ENCODE measurements at regions not wholly inside any gene's neighbourhood (a gene's known extent, or its start where the extent isn't known, plus 50 kb on each side); places are given as distances from the start of the nearest gene placed in this dataset.
"Not testable (repeated sequence)": the region's sequence is repeated elsewhere in the genome, so short reads cannot be mapped to it uniquely, and the experiment has no call there.

GRCh38 chr15:62250978-62251377, 85.9 kb upstream of the C2CD4B start:
- no peak for DNase-seq (ENCODE audit: low read depth in 2 of 2)
- Histone ChIP-seq H3K4me3 (replicated peaks in 1 of 4; ENCODE audit: control extremely low read depth in 1 of 4, insufficient read depth in 1 of 4, low read depth in 3 of 4, low read length in 4 of 4) (no peak overlapping the region), H2AFZ (ENCODE audit: low read length) (no peak overlapping the region), H3K36me3 (ENCODE audit: control insufficient read depth, insufficient read depth, low read length) (no peaks in the 10 kb centered on the region), H4K20me1 (ENCODE audit: control insufficient read depth, extremely low read depth, insufficient read depth, low read length) (no peaks in the 10 kb centered on the region), H3K27me3 (ENCODE audit: control insufficient read depth, insufficient read depth, low read length) (no peaks in the 10 kb centered on the region), H3K4me1 (ENCODE audit: control insufficient read depth, extremely low read depth, insufficient read depth, low read length) (no peaks in the 10 kb centered on the region), H3K4me2 (ENCODE audit: extremely low read depth, insufficient read depth, low read length) (no peak overlapping the region), H3K79me2 (ENCODE audit: control insufficient read depth, insufficient read depth, low read length) (no peaks in the 10 kb centered on the region), H3K9me3 (ENCODE audit: control insufficient read depth, insufficient read depth, low read depth, low read length) (no peaks in the 10 kb centered on the region), H3K27ac (ENCODE audit: insufficient read depth, low read length) (no peak overlapping the region), H3K9ac (ENCODE audit: insufficient read depth, low read length) (no peak overlapping the region)
- TF ChIP-seq EZH2 (IDR thresholded peaks at IDR 0.05; ENCODE audit: low read length, missing control alignments), result no peak
- TF ChIP-seq CTCF (conservative IDR thresholded peaks at IDR 0.05 in 1 of 2, IDR thresholded peaks at IDR 0.05 in 1 of 2; ENCODE audit: low read depth in 1 of 2, low read length in 2 of 2), result no peak

DNA sequence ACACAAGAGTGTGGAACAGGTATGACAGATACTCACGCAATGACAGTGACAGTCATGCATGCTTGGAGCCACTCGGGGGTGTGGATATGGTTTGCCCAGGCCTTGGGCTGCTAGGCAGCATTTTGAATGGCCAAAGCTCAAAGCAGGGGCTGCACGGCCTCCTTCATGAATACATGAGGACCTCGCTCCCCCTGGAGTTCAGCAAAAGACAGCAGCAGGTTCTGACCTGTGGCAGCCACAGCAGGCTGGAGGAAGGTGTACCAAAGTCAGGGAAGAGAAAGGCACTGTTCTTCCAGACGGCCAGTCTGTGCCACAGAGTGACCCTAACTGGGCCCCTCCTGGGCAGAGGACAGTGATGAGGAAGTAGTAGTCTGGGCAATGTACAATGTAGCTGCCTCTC, 88.2 kb upstream of the C2CD4B start:
- no peaks in the 10 kb centered on the region for H3K27me3 ChIP-seq (ENCODE audit: control insufficient read depth, insufficient read depth, low read length)
- no peak for DNase-seq (ENCODE audit: low read depth in 2 of 2)
- H3K4me1 ChIP-seq (ENCODE audit: control insufficient read depth, extremely low read depth, insufficient read depth, low read length), result no peaks in the 10 kb centered on the region
- no peaks in the 10 kb centered on the region for H3K36me3 ChIP-seq (ENCODE audit: control insufficient read depth, insufficient read depth, low read length)
- no peak for TF ChIP-seq CTCF (conservative IDR thresholded peaks at IDR 0.05 in 1 of 2, IDR thresholded peaks at IDR 0.05 in 1 of 2; ENCODE audit: low read depth in 1 of 2, low read length in 2 of 2)
- TF ChIP-seq EZH2 (IDR thresholded peaks at IDR 0.05; ENCODE audit: low read length, missing control alignments), result no peak
- H3K9me3 ChIP-seq (ENCODE audit: control insufficient read depth, insufficient read depth, low read depth, low read length), result no peaks in the 10 kb centered on the region
- no peak overlapping the region for H3K4me2 ChIP-seq (ENCODE audit: extremely low read depth, insufficient read depth, low read length)
- no peaks in the 10 kb centered on the region for H4K20me1 ChIP-seq (ENCODE audit: control insufficient read depth, extremely low read depth, insufficient read depth, low read length)
- no peak overlapping the region for H3K9ac ChIP-seq (ENCODE audit: insufficient read depth, low read length)
- H2AFZ ChIP-seq (ENCODE audit: low read length), result no peak overlapping the region
- no peak overlapping the region for H3K4me3 ChIP-seq (replicated peaks in 1 of 4; ENCODE audit: control extremely low read depth in 1 of 4, insufficient read depth in 1 of 4, low read depth in 3 of 4, low read length in 4 of 4)
- H3K27ac ChIP-seq (ENCODE audit: insufficient read depth, low read length), result no peak overlapping the region
- no peaks in the 10 kb centered on the region for H3K79me2 ChIP-seq (ENCODE audit: control insufficient read depth, insufficient read depth, low read length)

- Histone ChIP-seq H3K4me2 (ENCODE audit: extremely low read depth, insufficient read depth, low read length) (no peak overlapping the region), H3K9me3 (ENCODE audit: control insufficient read depth, insufficient read depth, low read depth, low read length) (no peaks in the 10 kb centered on the region), H2AFZ (ENCODE audit: low read length) (no peak overlapping the region), H3K27me3 (ENCODE audit: control insufficient read depth, insufficient read depth, low read length) (no peaks in the 10 kb centered on the region), H4K20me1 (ENCODE audit: control insufficient read depth, extremely low read depth, insufficient read depth, low read length) (no peaks in the 10 kb centered on the region), H3K27ac (ENCODE audit: insufficient read depth, low read length) (no peak overlapping the region), H3K9ac (ENCODE audit: insufficient read depth, low read length) (no peak overlapping the region), H3K4me1 (ENCODE audit: control insufficient read depth, extremely low read depth, insufficient read depth, low read length) (no peaks in the 10 kb centered on the region), H3K4me3 (replicated peaks in 1 of 4; ENCODE audit: control extremely low read depth in 1 of 4, insufficient read depth in 1 of 4, low read depth in 3 of 4, low read length in 4 of 4) (no peak overlapping the region), H3K36me3 (ENCODE audit: control insufficient read depth, insufficient read depth, low read length) (no peaks in the 10 kb centered on the region), H3K79me2 (ENCODE audit: control insufficient read depth, insufficient read depth, low read length) (no peaks in the 10 kb centered on the region)
- peak; percentile 69 to 85 for TF ChIP-seq CTCF (conservative IDR thresholded peaks at IDR 0.05 in 1 of 2, IDR thresholded peaks at IDR 0.05 in 1 of 2; ENCODE audit: low read depth in 1 of 2, low read length in 2 of 2)
- TF ChIP-seq EZH2 (IDR thresholded peaks at IDR 0.05; ENCODE audit: low read length, missing control alignments), result no peak
- DNase-seq (ENCODE audit: low read depth in 2 of 2), result peak; percentile 37 to 55
These were observed 89.3 kb upstream of the C2CD4B start for GRCh38 chr15:62254137-62254934.

DNA sequence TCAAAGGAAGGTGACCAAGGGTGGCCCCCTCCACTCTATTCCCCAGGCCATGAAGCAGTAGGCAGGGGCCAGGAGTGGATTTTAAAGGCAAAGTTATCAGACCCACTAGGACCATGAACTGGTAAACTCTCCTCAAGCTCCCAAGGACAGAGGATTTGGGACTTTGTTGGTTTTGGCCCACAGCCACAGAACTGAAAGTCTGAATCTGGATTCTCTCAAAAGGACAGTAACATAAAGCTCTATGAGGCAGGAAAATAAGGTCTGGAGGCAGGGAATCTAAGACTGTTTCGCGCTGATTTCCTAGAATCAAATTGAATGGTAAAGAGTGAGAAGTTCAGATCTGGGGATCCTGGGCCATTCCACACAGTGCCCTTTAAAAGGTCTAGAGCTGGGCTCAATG, 91.3 kb upstream of the C2CD4B start:
- DNase-seq (ENCODE audit: low read depth in 2 of 2); H3K4me2 ChIP-seq (ENCODE audit: extremely low read depth, insufficient read depth, low read length); H2AFZ ChIP-seq (ENCODE audit: low read length); H3K9me3 ChIP-seq (ENCODE audit: control insufficient read depth, insufficient read depth, low read depth, low read length); H3K27ac ChIP-seq (ENCODE audit: insufficient read depth, low read length); H4K20me1 ChIP-seq (ENCODE audit: control insufficient read depth, extremely low read depth, insufficient read depth, low read length); H3K9ac ChIP-seq (ENCODE audit: insufficient read depth, low read length); H3K4me3 ChIP-seq (replicated peaks in 1 of 4; ENCODE audit: control extremely low read depth in 1 of 4, insufficient read depth in 1 of 4, low read depth in 3 of 4, low read length in 4 of 4); H3K4me1 ChIP-seq (ENCODE audit: control insufficient read depth, extremely low read depth, insufficient read depth, low read length); H3K79me2 ChIP-seq (ENCODE audit: control insufficient read depth, insufficient read depth, low read length); H3K27me3 ChIP-seq (ENCODE audit: control insufficient read depth, insufficient read depth, low read length); H3K36me3 ChIP-seq (ENCODE audit: control insufficient read depth, insufficient read depth, low read length): not testable (repeated sequence)

Measured in fibroblast of lung (primary cell).